ENCODE measurements at regions not wholly inside any gene's neighbourhood (a gene's known extent, or its start where the extent isn't known, plus 50 kb on each side); places are given as distances from the start of the nearest gene placed in this dataset.

- H3K27me3 ChIP-seq (ENCODE audit: control insufficient read depth, insufficient read depth, low read length): no peaks in the 10 kb centered on the region
- no peaks in the 10 kb centered on the region for H3K36me3 ChIP-seq (ENCODE audit: control insufficient read depth, insufficient read depth, low read length)
- FAIRE-seq (no peak), DNase-seq (ENCODE audit: low read depth) (no peak)
- H3K4me3 ChIP-seq (ENCODE audit: low read depth, low read length): no peak overlapping the region
- TF ChIP-seq CTCF (IDR thresholded peaks at IDR 0.05; ENCODE audit: insufficient read depth, low read length, severe bottlenecking): no peak
Observed at GRCh38 chr5:173735184-173735583, 118.7 kb upstream of the BOD1 start.

DNA sequence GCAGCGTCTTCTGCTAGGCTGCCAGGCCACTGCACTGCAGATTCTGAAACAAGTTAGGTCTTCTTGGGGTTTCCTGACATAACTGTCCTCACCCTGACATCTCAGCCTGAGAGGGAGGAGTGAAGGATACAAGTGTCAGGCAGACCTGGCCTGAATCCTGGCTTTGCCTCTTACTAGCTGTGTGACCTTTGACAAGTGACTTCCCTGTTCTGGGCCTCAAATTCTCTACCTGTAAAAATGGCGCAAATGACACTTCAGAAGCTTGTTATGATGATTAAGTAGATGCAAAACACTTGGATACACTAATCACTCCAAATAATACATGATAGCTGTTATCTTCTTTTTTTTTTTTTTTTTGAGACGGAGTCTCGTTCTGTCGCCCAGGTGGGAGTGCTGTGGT, 119.2 kb upstream of the BOD1 start:
- DNase-seq (ENCODE audit: low read depth) (no peak), FAIRE-seq (no peak)
- no peak for TF ChIP-seq CTCF (IDR thresholded peaks at IDR 0.05; ENCODE audit: insufficient read depth, low read length, severe bottlenecking)
- Histone ChIP-seq H3K36me3 (ENCODE audit: control insufficient read depth, insufficient read depth, low read length) (no peaks in the 10 kb centered on the region), H3K4me3 (ENCODE audit: low read depth, low read length) (no peak overlapping the region), H3K27me3 (ENCODE audit: control insufficient read depth, insufficient read depth, low read length) (no peaks in the 10 kb centered on the region)

DNA sequence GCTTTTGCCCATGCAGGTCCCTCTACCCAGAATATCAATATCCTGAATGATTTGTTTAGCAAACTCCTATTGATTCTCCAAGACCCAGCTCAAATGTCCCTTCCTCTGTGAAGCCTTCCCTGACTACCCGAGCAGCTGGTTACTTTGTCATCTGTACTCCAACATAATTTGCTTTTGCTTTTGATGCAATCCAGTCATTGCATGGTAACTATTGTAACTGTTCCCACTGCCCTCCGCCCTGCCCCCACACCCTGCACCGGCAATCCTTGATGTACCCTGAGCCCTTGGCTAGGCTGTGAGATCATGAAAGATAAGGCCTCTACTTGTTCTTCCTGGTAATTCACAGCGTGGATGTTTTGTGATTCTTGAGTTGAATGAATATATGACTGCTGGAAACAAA, 119.9 kb upstream of the BOD1 start:
- no peak for DNase-seq (ENCODE audit: low read depth)
- TF ChIP-seq CTCF (IDR thresholded peaks at IDR 0.05; ENCODE audit: insufficient read depth, low read length, severe bottlenecking): no peak
- H3K36me3 ChIP-seq (ENCODE audit: control insufficient read depth, insufficient read depth, low read length): no peaks in the 10 kb centered on the region
- no peaks in the 10 kb centered on the region for H3K27me3 ChIP-seq (ENCODE audit: control insufficient read depth, insufficient read depth, low read length)
- no peak overlapping the region for H3K4me3 ChIP-seq (ENCODE audit: low read depth, low read length)
- FAIRE-seq: no peak

DNA sequence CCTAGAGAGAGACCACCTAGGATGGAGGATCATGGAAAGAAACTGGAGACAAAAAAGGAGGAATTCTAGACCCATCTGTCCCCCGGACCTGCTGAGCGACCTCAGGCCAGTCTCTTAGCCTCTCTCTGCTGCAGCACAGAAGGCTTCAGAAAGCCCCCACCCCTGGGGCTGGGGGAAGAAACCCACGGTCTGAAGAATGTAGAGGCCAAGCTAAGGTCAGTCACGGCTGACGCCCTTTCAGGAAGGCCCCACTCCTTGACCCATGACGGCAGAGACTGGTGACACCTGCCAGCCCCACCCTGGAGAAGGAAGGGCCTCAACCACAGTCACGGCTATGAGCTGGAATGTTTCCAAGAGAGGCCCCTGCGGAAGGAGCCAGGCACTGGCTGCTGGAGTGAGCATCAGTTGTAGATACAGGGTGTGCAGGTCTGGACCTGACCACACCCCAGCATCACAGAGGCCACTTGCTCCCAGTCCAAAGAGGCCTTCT, 120.5 kb upstream of the BOD1 start:
- DNase-seq (ENCODE audit: low read depth): no peak
- no peak for TF ChIP-seq CTCF (IDR thresholded peaks at IDR 0.05; ENCODE audit: insufficient read depth, low read length, severe bottlenecking)
- Histone ChIP-seq H3K4me3 (ENCODE audit: low read depth, low read length) (no peak overlapping the region), H3K36me3 (ENCODE audit: control insufficient read depth, insufficient read depth, low read length) (no peaks in the 10 kb centered on the region), H3K27me3 (ENCODE audit: control insufficient read depth, insufficient read depth, low read length) (no peaks in the 10 kb centered on the region)
- FAIRE-seq: no peak

- Histone ChIP-seq H3K27me3 (ENCODE audit: control insufficient read depth, insufficient read depth, low read length) (no peaks in the 10 kb centered on the region), H3K36me3 (ENCODE audit: control insufficient read depth, insufficient read depth, low read length) (no peaks in the 10 kb centered on the region), H3K4me3 (ENCODE audit: low read depth, low read length) (no peak overlapping the region)
- TF ChIP-seq CTCF (IDR thresholded peaks at IDR 0.05; ENCODE audit: insufficient read depth, low read length, severe bottlenecking): no peak
- FAIRE-seq (no peak), DNase-seq (ENCODE audit: low read depth) (no peak)
Observed at GRCh38 chr5:173739741-173740140, 123.3 kb upstream of the BOD1 start.

GRCh38 chr5:173740400-173740799, 124.0 kb upstream of the BOD1 start:
- Histone ChIP-seq H3K4me3 (ENCODE audit: low read depth, low read length) (no peak overlapping the region), H3K36me3 (ENCODE audit: control insufficient read depth, insufficient read depth, low read length) (no peaks in the 10 kb centered on the region), H3K27me3 (ENCODE audit: control insufficient read depth, insufficient read depth, low read length) (no peaks in the 10 kb centered on the region)
- DNase-seq (ENCODE audit: low read depth) (no peak), FAIRE-seq (no peak)
- no peak for TF ChIP-seq CTCF (IDR thresholded peaks at IDR 0.05; ENCODE audit: insufficient read depth, low read length, severe bottlenecking)
